Transverse colon (tissue), 3 donors: ENCODE measurements at regions not wholly inside any gene's neighbourhood (a gene's known extent, or its start where the extent isn't known, plus 50 kb on each side); places are given as distances from the start of the nearest gene placed in this dataset.

Experiments
- EP300 ChIP-seq: sonication (generic); formaldehyde crosslinking; IDR thresholded peaks from one replicate; pipeline ENCODE4 v1.6.1; 2017; ENCODE audit warnings: antibody characterized with exemption, low read depth
- POLR2A ChIP-seq: fragments of 450-650 bp; IDR thresholded peaks from one replicate; pipeline ENCODE4 v1.6.1; 2016; ENCODE audit warnings: antibody characterized with exemption, mild to moderate bottlenecking, moderate library complexity
- TF ChIP-seq, protein P1 (sequence below), 5 experiments: fragments of 200-600 bp in 3 of 5; fragments of 450-650 bp in 2 of 5; sonication (generic) in 3 of 5; IDR thresholded peaks; 1 replicate in 2 of 5; 2 replicates in 3 of 5; pipeline ENCODE4 v1.5.1; 2016 to 2017; ENCODE audit warnings: antibody characterized with exemption in 5 of 5, inconsistent platforms in 3 of 5, mild to moderate bottlenecking in 2 of 5, moderate library complexity in 1 of 5

DNA sequence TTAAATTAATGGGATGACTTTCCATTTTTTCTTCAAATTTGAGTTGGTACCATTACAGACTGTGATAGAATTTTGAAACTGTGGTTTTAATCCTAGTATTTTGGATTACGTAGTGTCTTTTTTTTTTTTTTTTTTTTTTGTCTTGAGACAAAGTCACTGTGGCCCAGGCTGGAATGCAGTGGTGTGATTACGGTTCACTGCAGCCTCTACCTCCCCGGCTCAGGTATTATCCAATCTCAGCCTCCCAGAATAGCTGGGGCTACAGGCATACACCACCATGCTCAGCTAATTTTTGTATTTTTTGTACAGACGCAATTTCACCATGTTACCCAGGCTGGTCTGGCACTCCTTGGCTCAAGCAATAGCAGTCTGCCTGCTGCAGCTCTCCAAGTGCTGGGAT lies 87.1 kb downstream of the SOX4 start:
- TF ChIP-seq, protein P1, sequence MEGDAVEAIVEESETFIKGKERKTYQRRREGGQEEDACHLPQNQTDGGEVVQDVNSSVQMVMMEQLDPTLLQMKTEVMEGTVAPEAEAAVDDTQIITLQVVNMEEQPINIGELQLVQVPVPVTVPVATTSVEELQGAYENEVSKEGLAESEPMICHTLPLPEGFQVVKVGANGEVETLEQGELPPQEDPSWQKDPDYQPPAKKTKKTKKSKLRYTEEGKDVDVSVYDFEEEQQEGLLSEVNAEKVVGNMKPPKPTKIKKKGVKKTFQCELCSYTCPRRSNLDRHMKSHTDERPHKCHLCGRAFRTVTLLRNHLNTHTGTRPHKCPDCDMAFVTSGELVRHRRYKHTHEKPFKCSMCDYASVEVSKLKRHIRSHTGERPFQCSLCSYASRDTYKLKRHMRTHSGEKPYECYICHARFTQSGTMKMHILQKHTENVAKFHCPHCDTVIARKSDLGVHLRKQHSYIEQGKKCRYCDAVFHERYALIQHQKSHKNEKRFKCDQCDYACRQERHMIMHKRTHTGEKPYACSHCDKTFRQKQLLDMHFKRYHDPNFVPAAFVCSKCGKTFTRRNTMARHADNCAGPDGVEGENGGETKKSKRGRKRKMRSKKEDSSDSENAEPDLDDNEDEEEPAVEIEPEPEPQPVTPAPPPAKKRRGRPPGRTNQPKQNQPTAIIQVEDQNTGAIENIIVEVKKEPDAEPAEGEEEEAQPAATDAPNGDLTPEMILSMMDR (IDR thresholded peaks at IDR 0.05) = no peak
- no peak for TF ChIP-seq POLR2A
- TF ChIP-seq EP300 = no peak
